HEK293T (cell line): ENCODE measurements at regions not wholly inside any gene's neighbourhood (a gene's known extent, or its start where the extent isn't known, plus 50 kb on each side); places are given as distances from the start of the nearest gene placed in this dataset.

Experiments
- CTCF ChIA-PET: fragments of 350-600 bp; formaldehyde crosslinking; extraction: SDS; loops from one replicate; lab custom pipeline; 2021; ENCODE audit warnings: antibody characterized with exemption, inconsistent platforms; lab: Yijun Ruan, JAX
- POLR2A ChIA-PET: fragments of 350-600 bp; formaldehyde crosslinking; extraction: SDS; loops from one replicate; lab custom pipeline; 2020; ENCODE audit warnings: antibody characterized with exemption, inconsistent platforms; lab: Yijun Ruan, JAX
- DNase-seq: peaks from one replicate; pipeline ENCODE4 v3.0.0; 2012; ENCODE audit warnings: mixed read lengths; ENCODE audit errors: extremely low spot score
- ARNT ChIP-seq: fragments of 450-650 bp; IDR thresholded peaks from 2 replicates; pipeline ENCODE4 v1.6.1; 2017; ENCODE audit warnings: mild to moderate bottlenecking
- BHLHE40 ChIP-seq: fragments of 450-650 bp; IDR thresholded peaks from 2 replicates; pipeline ENCODE4 v1.6.1; 2016; ENCODE audit warnings: mild to moderate bottlenecking, moderate library complexity, borderline replicate concordance
- CTBP1 ChIP-seq: fragments of 450-650 bp; IDR thresholded peaks from 2 replicates; pipeline ENCODE4 v1.6.1; 2016; ENCODE audit warnings: borderline replicate concordance
- ELF4 ChIP-seq: fragments of 450-650 bp; IDR thresholded peaks from 2 replicates; pipeline ENCODE4 v1.6.1; 2017; ENCODE audit warnings: antibody characterized with exemption
- FOXA1 ChIP-seq: fragments of 450-650 bp; IDR thresholded peaks from 2 replicates; pipeline ENCODE4 v1.6.1; 2016; ENCODE audit warnings: mild to moderate bottlenecking
- FOXK2 ChIP-seq: fragments of 450-650 bp; IDR thresholded peaks from 2 replicates; pipeline ENCODE4 v1.6.1; 2016; ENCODE audit warnings: mild to moderate bottlenecking
- FOXM1 ChIP-seq: fragments of 450-650 bp; IDR thresholded peaks from 2 replicates; pipeline ENCODE4 v1.6.1; 2017; ENCODE audit warnings: mild to moderate bottlenecking, borderline replicate concordance
- HDGF ChIP-seq: fragments of 450-650 bp; IDR thresholded peaks from 2 replicates; pipeline ENCODE4 v1.6.1; 2017; ENCODE audit warnings: antibody characterized with exemption, borderline replicate concordance
- L3MBTL2 ChIP-seq: fragments of 450-650 bp; conservative IDR thresholded peaks from 2 replicates; pipeline ENCODE4 v1.6.1; 2016; ENCODE audit warnings: mild to moderate bottlenecking
- LEF1 ChIP-seq: fragments of 450-650 bp; IDR thresholded peaks from 2 replicates; pipeline ENCODE4 v1.6.1; 2017; ENCODE audit warnings: mild to moderate bottlenecking, borderline replicate concordance
- NFRKB ChIP-seq: fragments of 450-650 bp; IDR thresholded peaks from 2 replicates; pipeline ENCODE4 v1.6.1; 2016; ENCODE audit warnings: mild to moderate bottlenecking, moderate library complexity
- PKNOX1 ChIP-seq: fragments of 450-650 bp; IDR thresholded peaks from 2 replicates; pipeline ENCODE4 v1.6.1; 2016
- SP1 ChIP-seq: fragments of 450-650 bp; IDR thresholded peaks from 2 replicates; pipeline ENCODE4 v1.6.1; 2017
- SUZ12 ChIP-seq: fragments of 450-650 bp; IDR thresholded peaks from 2 replicates; pipeline ENCODE4 v1.6.1; 2016; ENCODE audit warnings: mild to moderate bottlenecking
- TARDBP ChIP-seq: fragments of 450-650 bp; IDR thresholded peaks from 2 replicates; pipeline ENCODE4 v1.6.1; 2016
- ZNF384 ChIP-seq: fragments of 450-650 bp; IDR thresholded peaks from 2 replicates; pipeline ENCODE4 v1.6.1; 2016

- TF ChIP-seq ELF4 (no peak), TARDBP (no peak), FOXK2 (no peak), ARNT (no peak), FOXM1 (no peak), CTBP1 (no peak), LEF1 (no peak), SUZ12 (no peak), PKNOX1 (no peak)
- CTCF ChIA-PET, result no interaction called here
- POLR2A ChIA-PET, result no interaction called here
- DNase-seq, result no peak
Measured at GRCh38 chr22:48169227-48169626, 1406.8 kb downstream of the TBC1D22A start.

GRCh38 chr22:48167238-48167637 is 1404.8 kb downstream of the TBC1D22A start:
- DNase-seq, result no peak
- CTCF ChIA-PET, result interaction anchor here (0.5 kb wide), 1 partner anchor 736 kb away, joined by 3 read pairs; no protein-coding TSS in a partner anchor
- no peak for TF ChIP-seq LEF1
- POLR2A ChIA-PET, result no interaction called here

GRCh38 chr22:48161298-48161697 is 1398.8 kb downstream of the TBC1D22A start:
- no peak for DNase-seq
- ChIA-PET POLR2A (no interaction called here), CTCF (no interaction called here)
- no peak for TF ChIP-seq FOXM1
- no peak for TF ChIP-seq PKNOX1
- TF ChIP-seq ARNT, result no peak

GRCh38 chr22:48157676-48158075 is 1395.2 kb downstream of the TBC1D22A start:
- ChIA-PET POLR2A (no interaction called here), CTCF (no interaction called here)
- no peak for DNase-seq
- TF ChIP-seq FOXK2, result no peak
- TF ChIP-seq SUZ12, result no peak
- TF ChIP-seq CTBP1, result no peak
- no peak for TF ChIP-seq ZNF384
- TF ChIP-seq ELF4, result no peak
- no peak for TF ChIP-seq FOXM1
- no peak for TF ChIP-seq SP1
- no peak for TF ChIP-seq LEF1
- no peak for TF ChIP-seq FOXA1
- TF ChIP-seq NFRKB, result no peak
- no peak for TF ChIP-seq L3MBTL2
- TF ChIP-seq HDGF, result no peak
- TF ChIP-seq TARDBP, result no peak
- TF ChIP-seq BHLHE40, result no peak
- TF ChIP-seq ARNT, result no peak
- TF ChIP-seq PKNOX1, result no peak

- ChIA-PET CTCF (no interaction called here), POLR2A (no interaction called here)
- no peak for DNase-seq
- TF ChIP-seq NFRKB, result no peak
- no peak for TF ChIP-seq CTBP1
- no peak for TF ChIP-seq HDGF
- no peak for TF ChIP-seq TARDBP
- TF ChIP-seq FOXK2, result no peak
- no peak for TF ChIP-seq BHLHE40
- no peak for TF ChIP-seq FOXA1
- TF ChIP-seq ZNF384, result no peak
- no peak for TF ChIP-seq SP1
- TF ChIP-seq LEF1, result no peak
- TF ChIP-seq PKNOX1, result no peak
- no peak for TF ChIP-seq ELF4
- no peak for TF ChIP-seq SUZ12
- no peak for TF ChIP-seq ARNT
- no peak for TF ChIP-seq FOXM1
- TF ChIP-seq L3MBTL2, result no peak
Measured at GRCh38 chr22:48156603-48157355, 1394.3 kb downstream of the TBC1D22A start.

GRCh38 chr22:48155446-48155845 is 1393.0 kb downstream of the TBC1D22A start:
- CTCF ChIA-PET, result no interaction called here
- POLR2A ChIA-PET, result no interaction called here
- no peak for DNase-seq
- no peak for TF ChIP-seq HDGF
- TF ChIP-seq FOXK2, result no peak
- TF ChIP-seq FOXA1, result no peak
- TF ChIP-seq TARDBP, result no peak
- TF ChIP-seq NFRKB, result no peak
- no peak for TF ChIP-seq ELF4
- no peak for TF ChIP-seq LEF1
- TF ChIP-seq ARNT, result no peak
- TF ChIP-seq CTBP1, result no peak
- no peak for TF ChIP-seq L3MBTL2
- TF ChIP-seq FOXM1, result no peak
- no peak for TF ChIP-seq SUZ12
- TF ChIP-seq BHLHE40, result no peak
- TF ChIP-seq ZNF384, result no peak
- no peak for TF ChIP-seq PKNOX1
- TF ChIP-seq SP1, result no peak
